SK-N-SH (cell line): ENCODE measurements at regions not wholly inside any gene's neighbourhood (a gene's known extent, or its start where the extent isn't known, plus 50 kb on each side); places are given as distances from the start of the nearest gene placed in this dataset.

Experiments
- CTCF ChIA-PET: fragments of 300-600, 350-600 bp; formaldehyde crosslinking; extraction: SDS; loops from one replicate; lab custom pipeline; 2021; lab: Yijun Ruan, JAX
- POLR2A ChIA-PET: fragments of 350-600 bp; sonication (Branson Sonifier 250); formaldehyde crosslinking; extraction: SDS; loops from one replicate; lab custom pipeline; 2020; ENCODE audit warnings: antibody characterized with exemption, inconsistent platforms; lab: Yijun Ruan, JAX
- DNase-seq: peaks from one replicate; pipeline ENCODE4 v3.0.0; 2012
- H2AFZ ChIP-seq: fragments of 200-600 bp; sonication (generic); 2 replicates; pipeline ENCODE4 v1.8.1; 2016; ENCODE audit warnings: antibody characterized with exemption, mild to moderate bottlenecking, low read depth
- H3F3A ChIP-seq: fragments of 200-600 bp; sonication (generic); replicated peaks from 2 replicates; pipeline ENCODE3; 2016; ENCODE audit warnings: antibody characterized with exemption, mild to moderate bottlenecking; ENCODE audit not compliant: insufficient read depth
- H3K27ac ChIP-seq, 2 experiments: fragments of 200-500 bp in 1 of 2; fragments of 200-600 bp in 1 of 2; sonication (Bioruptor generic) in 1 of 2; sonication (generic), shearing (Covaris generic) in 1 of 2; 2 replicates each; pipeline versions ENCODE4 v1.5.1 to v1.6.1; 2014 to 2016; ENCODE audit warnings: low read depth in 2 of 2, inconsistent platforms in 1 of 2, low read length in 1 of 2, mild to moderate bottlenecking in 1 of 2, mixed read lengths in 1 of 2
- H3K27me3 ChIP-seq: fragments of 200-600 bp; sonication (generic), shearing (Covaris generic); 2 replicates; pipeline ENCODE4 v1.6.1; 2016; ENCODE audit warnings: mixed run types; ENCODE audit not compliant: insufficient read depth
- H3K36me3 ChIP-seq, 2 experiments: fragments of 200-500 bp in 1 of 2; fragments of 200-600 bp in 1 of 2; sonication (Bioruptor generic) in 1 of 2; sonication (generic) in 1 of 2; replicated peaks in 1 of 2; 2 replicates each; pipeline versions ENCODE3 to v1.5.1; 2014 to 2016; ENCODE audit warnings: low read length in 1 of 2, mild to moderate bottlenecking in 1 of 2; ENCODE audit not compliant: insufficient read depth in 2 of 2, control insufficient read depth in 1 of 2
- H3K4me1 ChIP-seq, 2 experiments: fragments of 200-500 bp in 1 of 2; fragments of 200-600 bp in 1 of 2; sonication (Bioruptor generic) in 1 of 2; sonication (generic), shearing (Covaris generic) in 1 of 2; 2 replicates each; pipeline versions ENCODE4 v1.5.1 to v1.6.1; 2014 to 2016; ENCODE audit warnings: low read depth in 1 of 2, low read length in 1 of 2, mixed run types in 1 of 2; ENCODE audit not compliant: insufficient read depth in 2 of 2, control insufficient read depth in 1 of 2
- H3K4me2 ChIP-seq: fragments of 200-600 bp; sonication (generic), shearing (Covaris generic); 2 replicates; pipeline ENCODE4 v1.6.1; 2017; ENCODE audit warnings: mixed run types
- H3K4me3 ChIP-seq, 2 experiments: fragments of 200-500 bp in 1 of 2; fragments of 200-600 bp in 1 of 2; sonication (Bioruptor generic) in 1 of 2; sonication (generic), shearing (Covaris generic) in 1 of 2; 2 replicates each; pipeline versions ENCODE4 v1.5.1 to v1.8.1; 2014 to 2016; ENCODE audit warnings: low read depth in 2 of 2, inconsistent platforms in 1 of 2, low read length in 1 of 2, mild to moderate bottlenecking in 1 of 2, mixed read lengths in 1 of 2, moderate library complexity in 1 of 2
- H3K79me2 ChIP-seq: fragments of 200-600 bp; sonication (generic); 2 replicates; pipeline ENCODE4 v1.8.1; 2017; ENCODE audit warnings: mild to moderate bottlenecking; ENCODE audit not compliant: insufficient read depth
- H3K9ac ChIP-seq: fragments of 200-600 bp; sonication (generic); 2 replicates; pipeline ENCODE4 v1.6.1; 2017; ENCODE audit warnings: mixed run types
- H3K9me2 ChIP-seq: fragments of 200-600 bp; sonication (generic); 2 replicates; pipeline ENCODE4 v1.6.1; 2017; ENCODE audit warnings: mixed run types
- H3K9me3 ChIP-seq: fragments of 200-600 bp; sonication (generic); 2 replicates; pipeline ENCODE4 v1.6.1; 2017; ENCODE audit warnings: mixed run types, mild to moderate bottlenecking, moderate library complexity
- H4K20me1 ChIP-seq: fragments of 200-600 bp; sonication (generic); 2 replicates; pipeline ENCODE4 v1.6.1; 2017; ENCODE audit warnings: mild to moderate bottlenecking, mixed run types; ENCODE audit not compliant: insufficient read depth
- ELF1 ChIP-seq: IDR thresholded peaks from 2 replicates; pipeline ENCODE4 v1.4.0; 2012
- FOSL2 ChIP-seq: IDR thresholded peaks from 2 replicates; pipeline ENCODE4 v1.4.0; 2012; ENCODE audit warnings: low read depth, mild to moderate bottlenecking, moderate library complexity, borderline replicate concordance
- FOXJ3 ChIP-seq: sonication (generic); formaldehyde crosslinking; IDR thresholded peaks from 2 replicates; pipeline ENCODE4 v1.5.1; 2020; ENCODE audit warnings: mild to moderate bottlenecking, missing genetic modification reagents
- NFIC ChIP-seq: IDR thresholded peaks from 2 replicates; pipeline ENCODE4 v1.4.0; 2012; ENCODE audit warnings: borderline replicate concordance
- NRF1 ChIP-seq: IDR thresholded peaks from 2 replicates; pipeline ENCODE4 v1.6.1; 2012; ENCODE audit warnings: low read depth, mild to moderate bottlenecking, low read length
- RAD21 ChIP-seq: IDR thresholded peaks from 2 replicates; pipeline ENCODE4 v1.6.1; 2012; ENCODE audit warnings: mild to moderate bottlenecking, low read length
- RFX5 ChIP-seq: IDR thresholded peaks from 2 replicates; pipeline ENCODE4 v1.6.1; 2012; ENCODE audit warnings: mild to moderate bottlenecking, improper control_type of control experiment, low read length
- RXRA ChIP-seq: IDR thresholded peaks from 2 replicates; pipeline ENCODE4 v1.4.0; 2012; ENCODE audit warnings: low read depth, mild to moderate bottlenecking, borderline replicate concordance
- SMC3 ChIP-seq: IDR thresholded peaks from 2 replicates; pipeline ENCODE4 v1.6.1; 2012; ENCODE audit warnings: low read depth, low read length, improper control_type of control experiment
- TCF12 ChIP-seq: IDR thresholded peaks from 2 replicates; pipeline ENCODE4 v1.4.0; 2012
- TEAD4 ChIP-seq: IDR thresholded peaks from 2 replicates; pipeline ENCODE4 v1.4.0; 2012; ENCODE audit warnings: mild to moderate bottlenecking, borderline replicate concordance; ENCODE audit not compliant: insufficient read depth
- WGBS: methylation state at CpG from one replicate; pipeline ENCODE4 v1.1.6; 2017; ENCODE audit warnings: low lambda C conversion rate; 5-methylcytosine and 5-hydroxymethylcytosine counted together
- TF ChIP-seq, protein P1 (sequence below): IDR thresholded peaks from 2 replicates; pipeline ENCODE4 v1.4.0; 2012; ENCODE audit warnings: low read depth, borderline replicate concordance
- TF ChIP-seq, protein P2 (sequence below): IDR thresholded peaks from 2 replicates; pipeline ENCODE4 v1.4.0; 2012; ENCODE audit warnings: low read depth, borderline replicate concordance
- TF ChIP-seq, protein P3 (sequence below): fragments of 200-600 bp; sonication (generic); IDR thresholded peaks from 2 replicates; pipeline ENCODE4 v1.6.1; 2017; ENCODE audit warnings: antibody characterized with exemption, mild to moderate bottlenecking, moderate library complexity
- TF ChIP-seq, protein P4 (sequence below): IDR thresholded peaks from 2 replicates; pipeline ENCODE4 v1.4.0; 2012; ENCODE audit warnings: low read depth

DNA sequence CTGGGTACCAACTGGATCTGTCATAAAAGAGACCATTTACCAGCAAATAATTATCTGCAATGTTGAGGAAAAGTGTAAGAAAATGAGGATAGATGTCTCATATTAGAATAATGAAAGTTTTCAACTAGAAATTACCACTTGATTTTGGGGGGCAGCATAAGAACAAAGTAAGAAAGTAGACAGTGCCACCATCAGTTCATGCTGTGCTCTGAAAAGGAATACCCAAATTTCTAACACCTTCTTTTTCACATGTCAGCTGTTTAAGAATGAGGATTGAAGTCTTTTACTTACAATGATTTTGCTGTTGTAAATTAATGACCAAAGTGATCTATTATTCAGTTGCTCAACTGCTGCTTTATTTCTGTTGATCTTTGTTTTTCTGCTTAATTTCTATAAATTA is 578.3 kb downstream of the ETV1 start (continued):
- TF ChIP-seq, protein P1, sequence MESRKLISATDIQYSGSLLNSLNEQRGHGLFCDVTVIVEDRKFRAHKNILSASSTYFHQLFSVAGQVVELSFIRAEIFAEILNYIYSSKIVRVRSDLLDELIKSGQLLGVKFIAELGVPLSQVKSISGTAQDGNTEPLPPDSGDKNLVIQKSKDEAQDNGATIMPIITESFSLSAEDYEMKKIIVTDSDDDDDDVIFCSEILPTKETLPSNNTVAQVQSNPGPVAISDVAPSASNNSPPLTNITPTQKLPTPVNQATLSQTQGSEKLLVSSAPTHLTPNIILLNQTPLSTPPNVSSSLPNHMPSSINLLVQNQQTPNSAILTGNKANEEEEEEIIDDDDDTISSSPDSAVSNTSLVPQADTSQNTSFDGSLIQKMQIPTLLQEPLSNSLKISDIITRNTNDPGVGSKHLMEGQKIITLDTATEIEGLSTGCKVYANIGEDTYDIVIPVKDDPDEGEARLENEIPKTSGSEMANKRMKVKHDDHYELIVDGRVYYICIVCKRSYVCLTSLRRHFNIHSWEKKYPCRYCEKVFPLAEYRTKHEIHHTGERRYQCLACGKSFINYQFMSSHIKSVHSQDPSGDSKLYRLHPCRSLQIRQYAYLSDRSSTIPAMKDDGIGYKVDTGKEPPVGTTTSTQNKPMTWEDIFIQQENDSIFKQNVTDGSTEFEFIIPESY, result no peak
- no peak for TF ChIP-seq RXRA
- TF ChIP-seq, protein P2, sequence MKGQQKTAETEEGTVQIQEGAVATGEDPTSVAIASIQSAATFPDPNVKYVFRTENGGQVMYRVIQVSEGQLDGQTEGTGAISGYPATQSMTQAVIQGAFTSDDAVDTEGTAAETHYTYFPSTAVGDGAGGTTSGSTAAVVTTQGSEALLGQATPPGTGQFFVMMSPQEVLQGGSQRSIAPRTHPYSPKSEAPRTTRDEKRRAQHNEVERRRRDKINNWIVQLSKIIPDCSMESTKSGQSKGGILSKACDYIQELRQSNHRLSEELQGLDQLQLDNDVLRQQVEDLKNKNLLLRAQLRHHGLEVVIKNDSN, result no peak
- TF ChIP-seq TEAD4, result no peak
- TF ChIP-seq FOXJ3 (CRISPR knock-in tag), result no peak
- TF ChIP-seq TCF12, result no peak
- no peak for TF ChIP-seq NFIC
- no peak for TF ChIP-seq ELF1

DNA sequence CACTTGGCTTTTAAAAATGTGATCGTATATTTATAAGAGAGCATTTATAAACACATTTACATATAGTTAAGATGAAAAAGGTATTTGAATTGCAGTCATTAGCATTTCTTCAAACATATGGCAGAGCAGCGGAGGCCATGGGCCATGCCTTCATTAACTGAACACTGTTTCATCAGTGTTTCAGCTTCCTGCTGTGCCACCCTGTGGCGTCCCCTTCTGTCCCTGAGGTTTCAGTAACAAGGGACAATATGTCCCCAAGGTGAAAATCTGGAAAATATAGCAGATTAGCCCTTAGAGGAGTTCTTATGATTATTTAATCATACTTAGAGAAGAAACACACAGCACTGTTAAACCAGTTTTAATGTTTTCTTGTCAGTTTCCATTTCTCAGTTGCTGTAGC is 577.8 kb downstream of the ETV1 start:
- Histone ChIP-seq H3K9me2 (no peaks in the 10 kb centered on the region), H3K27ac (no peak overlapping the region), H3K27me3 (no peaks in the 10 kb centered on the region), H3K79me2 (no peaks in the 10 kb centered on the region), H3K9me3 (no peaks in the 10 kb centered on the region), H4K20me1 (no peaks in the 10 kb centered on the region), H2AFZ (no peak overlapping the region), H3K4me3 (no peak overlapping the region), H3K4me2 (no peak overlapping the region), H3K9ac (no peak overlapping the region), H3K4me1 (no peaks in the 10 kb centered on the region; a peak in 1 of 4 replicates), H3F3A (no peaks in the 10 kb centered on the region), H3K36me3 (no peaks in the 10 kb centered on the region)
- TF ChIP-seq, protein P1, result no peak
- no peak for TF ChIP-seq TCF12
- no peak for TF ChIP-seq ELF1
- no peak for TF ChIP-seq FOSL2
- TF ChIP-seq, protein P3, sequence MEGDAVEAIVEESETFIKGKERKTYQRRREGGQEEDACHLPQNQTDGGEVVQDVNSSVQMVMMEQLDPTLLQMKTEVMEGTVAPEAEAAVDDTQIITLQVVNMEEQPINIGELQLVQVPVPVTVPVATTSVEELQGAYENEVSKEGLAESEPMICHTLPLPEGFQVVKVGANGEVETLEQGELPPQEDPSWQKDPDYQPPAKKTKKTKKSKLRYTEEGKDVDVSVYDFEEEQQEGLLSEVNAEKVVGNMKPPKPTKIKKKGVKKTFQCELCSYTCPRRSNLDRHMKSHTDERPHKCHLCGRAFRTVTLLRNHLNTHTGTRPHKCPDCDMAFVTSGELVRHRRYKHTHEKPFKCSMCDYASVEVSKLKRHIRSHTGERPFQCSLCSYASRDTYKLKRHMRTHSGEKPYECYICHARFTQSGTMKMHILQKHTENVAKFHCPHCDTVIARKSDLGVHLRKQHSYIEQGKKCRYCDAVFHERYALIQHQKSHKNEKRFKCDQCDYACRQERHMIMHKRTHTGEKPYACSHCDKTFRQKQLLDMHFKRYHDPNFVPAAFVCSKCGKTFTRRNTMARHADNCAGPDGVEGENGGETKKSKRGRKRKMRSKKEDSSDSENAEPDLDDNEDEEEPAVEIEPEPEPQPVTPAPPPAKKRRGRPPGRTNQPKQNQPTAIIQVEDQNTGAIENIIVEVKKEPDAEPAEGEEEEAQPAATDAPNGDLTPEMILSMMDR, result no peak
- TF ChIP-seq RFX5, result no peak
- TF ChIP-seq NFIC, result no peak
- TF ChIP-seq, protein P4, sequence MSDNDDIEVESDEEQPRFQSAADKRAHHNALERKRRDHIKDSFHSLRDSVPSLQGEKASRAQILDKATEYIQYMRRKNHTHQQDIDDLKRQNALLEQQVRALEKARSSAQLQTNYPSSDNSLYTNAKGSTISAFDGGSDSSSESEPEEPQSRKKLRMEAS, result no peak
- TF ChIP-seq, protein P2, result no peak
- TF ChIP-seq SMC3, result no peak
- TF ChIP-seq RAD21, result no peak
- no peak for TF ChIP-seq NRF1
- CTCF ChIA-PET, result interaction anchor here (0.7 kb wide), 1 partner anchor 21 kb away, joined by 3 read pairs; no protein-coding TSS in a partner anchor
- DNase-seq, result no peak
- POLR2A ChIA-PET, result no interaction called here
- WGBS, result 24% methylated on average over 3 of the region's 3 CpGs
